22Rv1 (cell line): ENCODE measurements at regions not wholly inside any gene's neighbourhood (a gene's known extent, or its start where the extent isn't known, plus 50 kb on each side); places are given as distances from the start of the nearest gene placed in this dataset.
A peak's percentile ranks its signal among the peaks of the same experiment; 100 is the strongest.
"Not testable (repeated sequence)": the region's sequence is repeated elsewhere in the genome, so short reads cannot be mapped to it uniquely, and the experiment has no call there.

Source experiments
- H3K27ac ChIP-seq: fragments of 450-650 bp; 2 replicates; pipeline ENCODE4 v1.5.1; 2017
- CTCF ChIP-seq: fragments of 450-650 bp; IDR thresholded peaks from 2 replicates; pipeline ENCODE4 v1.5.1; 2017; ENCODE audit warnings: mild to moderate bottlenecking
- ZFX ChIP-seq: fragments of 450-650 bp; IDR thresholded peaks from 2 replicates; pipeline ENCODE4 v1.6.1; 2017; ENCODE audit warnings: antibody characterized with exemption, borderline replicate concordance

DNA sequence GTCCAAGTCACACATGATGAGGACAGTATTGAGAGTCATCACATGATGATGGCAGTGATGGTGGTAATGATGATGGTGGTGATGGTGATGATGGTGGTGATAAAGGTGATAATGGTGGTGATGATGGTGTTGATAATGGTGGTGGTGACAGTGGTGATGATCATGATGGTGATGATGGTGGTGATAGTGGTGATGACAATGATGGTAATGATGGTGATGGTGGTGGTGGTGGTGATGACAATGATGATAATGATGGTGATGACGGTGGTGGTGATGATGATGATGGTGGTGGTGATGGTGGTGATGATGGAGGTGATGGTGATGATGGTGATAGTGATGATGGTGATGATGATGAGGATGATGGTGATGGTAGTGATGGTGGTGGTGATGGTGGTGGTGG, 190.2 kb upstream of the ZNF469 start:
- no peak overlapping the region for H3K27ac ChIP-seq
- TF ChIP-seq ZFX: no peak
- TF ChIP-seq CTCF: no peak

GRCh38 chr16:88193706-88194396, 188.9 kb upstream of the ZNF469 start:
- H3K27ac ChIP-seq: not testable (repeated sequence)
- peak; percentile 71 for TF ChIP-seq CTCF

GRCh38 chr16:88194397-88195268, 188.1 kb upstream of the ZNF469 start:
- H3K27ac ChIP-seq: no peak overlapping the region
- TF ChIP-seq CTCF: peak; percentile 52
- TF ChIP-seq ZFX: no peak

DNA sequence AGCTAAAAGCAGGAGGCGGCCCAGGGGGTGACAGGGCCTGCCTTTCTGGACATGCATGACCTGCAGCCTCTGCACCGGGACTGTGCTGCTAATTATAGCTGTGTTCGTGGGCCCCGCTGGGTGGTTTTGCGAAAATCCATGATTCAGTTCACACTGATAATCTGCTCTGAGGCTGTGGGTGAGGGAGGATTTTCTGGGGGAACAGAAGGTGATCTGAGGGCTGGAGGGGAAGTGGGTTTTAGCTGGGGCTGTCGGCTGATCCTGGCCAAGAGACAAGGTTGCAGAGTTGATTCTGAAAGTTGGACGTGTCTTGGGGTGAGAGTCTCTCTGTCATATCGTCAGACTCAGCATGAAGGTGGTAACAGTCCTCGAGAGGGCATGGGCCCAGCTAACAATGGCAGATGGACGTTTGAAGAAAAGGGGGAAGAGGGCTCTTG, 187.5 kb upstream of the ZNF469 start:
- no peak overlapping the region for H3K27ac ChIP-seq
- TF ChIP-seq ZFX: no peak
- TF ChIP-seq CTCF: no peak

- TF ChIP-seq CTCF (no peak), ZFX (no peak)
- H3K27ac ChIP-seq: no peak overlapping the region
Measured at GRCh38 chr16:88195911-88196465, 186.8 kb upstream of the ZNF469 start.

GRCh38 chr16:88196471-88197400, 186.0 kb upstream of the ZNF469 start:
- TF ChIP-seq ZFX (no peak), CTCF (no peak)
- H3K27ac ChIP-seq: no peak overlapping the region
